Gastrocnemius medialis (tissue), 4 donors: ENCODE measurements at regions not wholly inside any gene's neighbourhood (a gene's known extent, or its start where the extent isn't known, plus 50 kb on each side); places are given as distances from the start of the nearest gene placed in this dataset.

Experiments used
- ATAC-seq, 2 donors: fragments of 150-250 bp; one replicate each; pipeline ENCODE4 v1.9.1; 2016
- DNase-seq, 2 donors: peaks; one replicate each; pipeline ENCODE4 v3.0.0-alpha.2; 2019
- H3K27ac ChIP-seq, 4 donors: fragments of 200-600 bp; sonication (generic); 1 replicate in 1 of 4; 2 replicates in 3 of 4; pipeline ENCODE4 v1.5.1; 2016 to 2018; ENCODE audit warnings: mild to moderate bottlenecking in 2 of 4, moderate library complexity in 1 of 4
- H3K27me3 ChIP-seq, 3 donors: fragments of 200-600 bp; sonication (generic) in 2 of 3; 1 replicate in 1 of 3; 2 replicates in 2 of 3; pipeline versions ENCODE4 v1.5.1 to v1.6.0; 2016 to 2019; ENCODE audit warnings: mild to moderate bottlenecking in 1 of 3, moderate library complexity in 1 of 3
- H3K36me3 ChIP-seq, 2 donors: fragments of 200-600 bp; sonication (generic) in 1 of 2; one replicate each; pipeline ENCODE4 v1.5.1; 2017 to 2018
- H3K4me1 ChIP-seq, 2 donors: fragments of 200-600 bp; sonication (generic) in 1 of 2; one replicate each; pipeline ENCODE4 v1.5.1; 2016 to 2017; ENCODE audit warnings: mild to moderate bottlenecking in 2 of 2
- H3K4me3 ChIP-seq, 4 donors: fragments of 200-600 bp; sonication (generic) in 3 of 4; 1 replicate in 1 of 4; 2 replicates in 3 of 4; pipeline ENCODE4 v1.5.1; 2016 to 2019; ENCODE audit warnings: mild to moderate bottlenecking in 2 of 4
- H3K9me3 ChIP-seq, 3 donors: fragments of 200-600 bp; sonication (generic) in 2 of 3; 1 replicate in 1 of 3; 2 replicates in 2 of 3; pipeline ENCODE4 v1.5.1; 2016 to 2019
- CTCF ChIP-seq, 5 experiments: fragments of 450-650 bp in 3 of 5; fragments of 200-600 bp in 2 of 5; sonication (generic) in 2 of 5; IDR thresholded peaks in 4 of 5; conservative IDR thresholded peaks in 1 of 5; 1 replicate in 4 of 5; 2 replicates in 1 of 5; pipeline ENCODE4 v1.5.1; 2016 to 2019; ENCODE audit warnings: antibody characterized with exemption in 5 of 5, mild to moderate bottlenecking in 3 of 5, moderate library complexity in 3 of 5
- POLR2A ChIP-seq, 2 donors: fragments of 450-650 bp; IDR thresholded peaks; one replicate each; pipeline ENCODE4 v1.6.1; 2017; ENCODE audit warnings: antibody characterized with exemption in 2 of 2, mild to moderate bottlenecking in 2 of 2, moderate library complexity in 2 of 2
- in situ Hi-C, 4 donors: fragments of 200-750 bp; cut with MboI; loops; one replicate each; pipeline versions ENCODE4 v1.15.0 to v1.8.0; 2017; ENCODE audit warnings: low sequenced_read_pairs in 4 of 4
- intact Hi-C: fragments of 100-400 bp; cut with DNase I; formaldehyde crosslinking; loops from one replicate; pipeline ENCODE4 v1.15.1; 2023; ENCODE audit warnings: low total_unique reads

- no peak for TF ChIP-seq CTCF (IDR thresholded peaks at IDR 0.05 in 4 of 5, conservative IDR thresholded peaks at IDR 0.05 in 1 of 5)
- no peak for TF ChIP-seq POLR2A (IDR thresholded peaks at IDR 0.05)
- Histone ChIP-seq H3K36me3 (no peaks in the 10 kb centered on the region), H3K27ac (no peak overlapping the region), H3K27me3 (no peaks in the 10 kb centered on the region), H3K4me1 (no peaks in the 10 kb centered on the region), H3K4me3 (no peak overlapping the region), H3K9me3 (no peaks in the 10 kb centered on the region)
- intact Hi-C loops (no loop called here), in situ Hi-C loops (no loop called here)
- no peak for ATAC-seq
- no peak for DNase-seq
These were observed 71.5 kb downstream of the FAT3 start for GRCh38 chr11:92296138-92296515.

GRCh38 chr11:92297567-92298553 is 73.2 kb downstream of the FAT3 start:
- H3K27ac ChIP-seq: no peak overlapping the region
- TF ChIP-seq POLR2A (IDR thresholded peaks at IDR 0.05) (no peak), CTCF (IDR thresholded peaks at IDR 0.05 in 4 of 5, conservative IDR thresholded peaks at IDR 0.05 in 1 of 5) (no peak)
- no peaks in the 10 kb centered on the region for H3K36me3 ChIP-seq
- in situ Hi-C loops: no loop called here
- no peaks in the 10 kb centered on the region for H3K27me3 ChIP-seq
- DNase-seq: no peak
- H3K4me1 ChIP-seq: no peaks in the 10 kb centered on the region
- intact Hi-C loops: no loop called here
- no peak overlapping the region for H3K4me3 ChIP-seq
- no peaks in the 10 kb centered on the region for H3K9me3 ChIP-seq
- no peak for ATAC-seq

GRCh38 chr11:92300876-92301275 is 76.3 kb downstream of the FAT3 start:
- H3K4me3 ChIP-seq: no peak overlapping the region
- no peaks in the 10 kb centered on the region for H3K36me3 ChIP-seq
- DNase-seq (no peak), ATAC-seq (no peak)
- TF ChIP-seq POLR2A (IDR thresholded peaks at IDR 0.05): no peak
- TF ChIP-seq CTCF (IDR thresholded peaks at IDR 0.05 in 4 of 5, conservative IDR thresholded peaks at IDR 0.05 in 1 of 5): no peak
- intact Hi-C loops (no loop called here), in situ Hi-C loops (no loop called here)
- H3K27me3 ChIP-seq: no peaks in the 10 kb centered on the region
- H3K9me3 ChIP-seq: no peaks in the 10 kb centered on the region
- H3K27ac ChIP-seq: no peak overlapping the region
- H3K4me1 ChIP-seq: no peaks in the 10 kb centered on the region

- Histone ChIP-seq H3K4me3 (no peak overlapping the region), H3K27ac (no peak overlapping the region), H3K27me3 (no peaks in the 10 kb centered on the region), H3K4me1 (no peaks in the 10 kb centered on the region), H3K9me3 (no peaks in the 10 kb centered on the region), H3K36me3 (no peaks in the 10 kb centered on the region)
- no peak for ATAC-seq
- intact Hi-C loops: no loop called here
- DNase-seq: no peak
- TF ChIP-seq POLR2A (IDR thresholded peaks at IDR 0.05) (no peak), CTCF (IDR thresholded peaks at IDR 0.05 in 4 of 5, conservative IDR thresholded peaks at IDR 0.05 in 1 of 5) (no peak)
- in situ Hi-C loops: no loop called here
These were observed 78.2 kb downstream of the FAT3 start for GRCh38 chr11:92302770-92303169.
